HEK293 (cell line): ENCODE measurements at regions not wholly inside any gene's neighbourhood (a gene's known extent, or its start where the extent isn't known, plus 50 kb on each side); places are given as distances from the start of the nearest gene placed in this dataset.

Experiments
- CTCF ChIA-PET: fragments of 350-600 bp; formaldehyde crosslinking; extraction: SDS; loops from one replicate; lab custom pipeline; 2021; ENCODE audit warnings: antibody characterized with exemption; lab: Yijun Ruan, JAX
- POLR2A ChIA-PET: fragments of 300-600 bp; formaldehyde crosslinking; extraction: SDS; loops from one replicate; lab custom pipeline; 2020; ENCODE audit warnings: antibody characterized with exemption, inconsistent platforms; lab: Yijun Ruan, JAX
- H3K27ac ChIP-seq: fragments of 200-500 bp; sonication (Bioruptor generic); 2 replicates; pipeline ENCODE4 v1.5.1; 2014; ENCODE audit warnings: low read depth, low read length, control low read depth, inconsistent platforms; ENCODE audit errors: extremely low read depth
- H3K36me3 ChIP-seq, 2 experiments: fragments of 200-500 bp in 1 of 2; sonication (Bioruptor generic) in 1 of 2; 1 replicate in 1 of 2; 2 replicates in 1 of 2; pipeline ENCODE4 v1.5.1; 2014 to 2017; ENCODE audit warnings: inconsistent platforms in 2 of 2, low read length in 2 of 2; ENCODE audit not compliant: control insufficient read depth in 2 of 2, insufficient read depth in 1 of 2
- H3K4me1 ChIP-seq: fragments of 200-500 bp; sonication (Bioruptor generic); 2 replicates; pipeline ENCODE4 v1.5.1; 2014; ENCODE audit warnings: mild to moderate bottlenecking, low read length, inconsistent platforms; ENCODE audit not compliant: control insufficient read depth, insufficient read depth
- H3K4me3 ChIP-seq: 2 replicates; pipeline ENCODE4 v1.5.1; 2011; ENCODE audit warnings: low read depth, mild to moderate bottlenecking, control low read depth, low read length, moderate library complexity
- H3K9me3 ChIP-seq: fragments of 200-500 bp; sonication (Bioruptor generic); 2 replicates; pipeline ENCODE4 v1.5.1; 2014; ENCODE audit warnings: low read depth, low read length, inconsistent platforms; ENCODE audit not compliant: control insufficient read depth, insufficient read depth
- GLI2 ChIP-seq: fragments of 450-650 bp; formaldehyde crosslinking; IDR thresholded peaks from 2 replicates; pipeline ENCODE4; 2017; ENCODE audit warnings: missing biosample characterization, missing genetic modification characterization, low read depth, borderline replicate concordance
- OSR2 ChIP-seq: fragments of 450-650 bp; formaldehyde crosslinking; IDR thresholded peaks from 2 replicates; pipeline ENCODE4 v1.5.1; 2016; ENCODE audit warnings: missing biosample characterization, missing genetic modification characterization
- RBAK ChIP-seq: fragments of 450-650 bp; formaldehyde crosslinking; IDR thresholded peaks from 2 replicates; pipeline ENCODE4 v1.5.1; 2016; ENCODE audit warnings: missing biosample characterization, missing genetic modification characterization
- ZIC2 ChIP-seq: fragments of 450-650 bp; formaldehyde crosslinking; IDR thresholded peaks from 2 replicates; pipeline ENCODE4 v1.5.1; 2016; ENCODE audit warnings: missing biosample characterization, missing genetic modification characterization
- ZNF174 ChIP-seq: fragments of 450-650 bp; formaldehyde crosslinking; IDR thresholded peaks from 2 replicates; pipeline ENCODE4 v1.5.0; 2017; ENCODE audit warnings: missing biosample characterization, mild to moderate bottlenecking, missing genetic modification characterization
- ZNF175 ChIP-seq: fragments of 450-650 bp; formaldehyde crosslinking; IDR thresholded peaks from 2 replicates; pipeline ENCODE4 v1.5.1; 2016; ENCODE audit warnings: missing biosample characterization, missing genetic modification characterization
- ZNF214 ChIP-seq: fragments of 450-650 bp; formaldehyde crosslinking; IDR thresholded peaks from 2 replicates; pipeline ENCODE4 v1.5.1; 2017; ENCODE audit warnings: missing biosample characterization, mild to moderate bottlenecking, missing genetic modification characterization, borderline replicate concordance
- ZNF416 ChIP-seq: fragments of 450-650 bp; formaldehyde crosslinking; IDR thresholded peaks from 2 replicates; pipeline ENCODE4 v1.5.1; 2016; ENCODE audit warnings: missing biosample characterization, missing genetic modification characterization
- ZNF426 ChIP-seq: fragments of 450-650 bp; formaldehyde crosslinking; IDR thresholded peaks from 2 replicates; pipeline ENCODE4 v1.5.1; 2017; ENCODE audit warnings: missing biosample characterization, missing genetic modification characterization, mild to moderate bottlenecking, inconsistent platforms, moderate library complexity
- ZNF48 ChIP-seq: fragments of 450-650 bp; formaldehyde crosslinking; IDR thresholded peaks from 2 replicates; pipeline ENCODE4 v1.5.1; 2016; ENCODE audit warnings: missing biosample characterization, missing genetic modification characterization
- ZNF776 ChIP-seq: fragments of 450-650 bp; formaldehyde crosslinking; IDR thresholded peaks from 2 replicates; pipeline ENCODE4 v1.5.0; 2017; ENCODE audit warnings: missing biosample characterization, missing genetic modification characterization, borderline replicate concordance
- ZNF777 ChIP-seq: fragments of 450-650 bp; formaldehyde crosslinking; IDR thresholded peaks from 2 replicates; pipeline ENCODE4 v1.5.1; 2017; ENCODE audit warnings: missing biosample characterization, missing genetic modification characterization, borderline replicate concordance
- TF ChIP-seq, protein P1 (sequence below): fragments of 450-650 bp; formaldehyde crosslinking; IDR thresholded peaks from 2 replicates; pipeline ENCODE4 v1.5.1; 2016; ENCODE audit warnings: missing biosample characterization, missing genetic modification characterization
- TF ChIP-seq, protein P2 (sequence below): fragments of 450-650 bp; formaldehyde crosslinking; IDR thresholded peaks from 2 replicates; pipeline ENCODE4 v1.5.1; 2016; ENCODE audit warnings: missing biosample characterization, missing genetic modification characterization
- TF ChIP-seq, protein P3 (sequence below): fragments of 450-650 bp; formaldehyde crosslinking; IDR thresholded peaks from 2 replicates; pipeline ENCODE4 v1.5.1; 2016; ENCODE audit warnings: missing biosample characterization, missing genetic modification characterization
- TF ChIP-seq, protein P4 (sequence below): fragments of 450-650 bp; IDR thresholded peaks from 2 replicates; pipeline ENCODE4 v1.5.1; 2018; ENCODE audit warnings: missing biosample characterization, mild to moderate bottlenecking, missing genetic modification characterization
- TF ChIP-seq, protein P5 (sequence below): fragments of 450-650 bp; formaldehyde crosslinking; IDR thresholded peaks from 2 replicates; pipeline ENCODE4; 2016; ENCODE audit warnings: missing biosample characterization, missing genetic modification characterization
- TF ChIP-seq, protein P6 (sequence below): fragments of 450-650 bp; formaldehyde crosslinking; IDR thresholded peaks from 2 replicates; pipeline ENCODE4 v1.5.1; 2016; ENCODE audit warnings: missing biosample characterization, missing genetic modification characterization

DNA sequence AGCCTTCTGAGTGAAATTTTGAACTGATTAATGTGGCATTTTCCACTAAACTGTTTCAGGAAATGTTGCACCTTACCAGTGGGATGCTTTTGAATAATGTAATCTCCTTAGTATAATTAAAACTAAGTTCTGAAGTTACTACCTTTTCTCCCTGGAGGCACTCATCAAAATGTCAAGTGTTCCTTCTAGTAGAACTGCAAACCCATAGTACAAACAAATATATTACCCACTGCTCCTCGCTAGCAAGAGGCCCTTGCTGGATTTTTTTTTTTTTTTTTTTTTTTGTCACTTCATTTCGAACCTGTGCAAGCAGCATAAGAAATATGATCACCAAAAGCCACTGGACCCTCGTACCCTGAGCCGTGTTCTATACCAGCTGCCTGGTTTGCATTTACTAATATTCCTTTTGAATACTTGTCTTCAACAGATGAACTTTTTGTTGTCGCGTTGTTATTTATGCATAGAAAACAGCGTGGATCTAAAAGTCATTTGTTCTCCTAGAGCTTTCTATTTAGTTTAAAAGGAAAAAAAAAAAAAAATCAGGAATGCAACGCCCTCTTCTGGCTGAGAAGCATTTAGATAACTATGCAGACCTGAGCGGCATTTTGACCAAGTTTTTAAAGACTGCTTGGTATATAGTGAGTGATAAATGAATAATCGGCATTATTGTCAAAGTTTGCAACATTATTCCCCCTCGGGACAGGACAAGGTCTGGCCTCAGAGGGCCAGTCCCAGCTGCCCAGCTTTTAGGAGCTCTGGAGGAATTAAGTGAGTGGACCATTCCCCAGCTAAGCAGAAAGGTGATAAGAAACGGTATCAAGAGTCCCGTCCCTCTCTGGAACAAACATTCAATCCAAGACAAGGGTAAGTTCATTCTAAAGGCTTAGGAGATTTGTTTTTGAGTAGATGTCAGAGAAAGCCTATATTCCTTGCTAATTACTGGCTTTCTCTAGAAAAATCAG is 162.5 kb upstream of the KIF2A start (continued):
- TF ChIP-seq OSR2 (tag by site-specific recombination) (no peak), ZNF416 (tag by site-specific recombination) (no peak), ZNF777 (tag by site-specific recombination) (no peak), ZNF426 (no peak)
- TF ChIP-seq, protein P1, sequence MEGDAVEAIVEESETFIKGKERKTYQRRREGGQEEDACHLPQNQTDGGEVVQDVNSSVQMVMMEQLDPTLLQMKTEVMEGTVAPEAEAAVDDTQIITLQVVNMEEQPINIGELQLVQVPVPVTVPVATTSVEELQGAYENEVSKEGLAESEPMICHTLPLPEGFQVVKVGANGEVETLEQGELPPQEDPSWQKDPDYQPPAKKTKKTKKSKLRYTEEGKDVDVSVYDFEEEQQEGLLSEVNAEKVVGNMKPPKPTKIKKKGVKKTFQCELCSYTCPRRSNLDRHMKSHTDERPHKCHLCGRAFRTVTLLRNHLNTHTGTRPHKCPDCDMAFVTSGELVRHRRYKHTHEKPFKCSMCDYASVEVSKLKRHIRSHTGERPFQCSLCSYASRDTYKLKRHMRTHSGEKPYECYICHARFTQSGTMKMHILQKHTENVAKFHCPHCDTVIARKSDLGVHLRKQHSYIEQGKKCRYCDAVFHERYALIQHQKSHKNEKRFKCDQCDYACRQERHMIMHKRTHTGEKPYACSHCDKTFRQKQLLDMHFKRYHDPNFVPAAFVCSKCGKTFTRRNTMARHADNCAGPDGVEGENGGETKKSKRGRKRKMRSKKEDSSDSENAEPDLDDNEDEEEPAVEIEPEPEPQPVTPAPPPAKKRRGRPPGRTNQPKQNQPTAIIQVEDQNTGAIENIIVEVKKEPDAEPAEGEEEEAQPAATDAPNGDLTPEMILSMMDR: peak; percentile 41; the same call in 1 of the 2 replicates
- TF ChIP-seq, protein P2, sequence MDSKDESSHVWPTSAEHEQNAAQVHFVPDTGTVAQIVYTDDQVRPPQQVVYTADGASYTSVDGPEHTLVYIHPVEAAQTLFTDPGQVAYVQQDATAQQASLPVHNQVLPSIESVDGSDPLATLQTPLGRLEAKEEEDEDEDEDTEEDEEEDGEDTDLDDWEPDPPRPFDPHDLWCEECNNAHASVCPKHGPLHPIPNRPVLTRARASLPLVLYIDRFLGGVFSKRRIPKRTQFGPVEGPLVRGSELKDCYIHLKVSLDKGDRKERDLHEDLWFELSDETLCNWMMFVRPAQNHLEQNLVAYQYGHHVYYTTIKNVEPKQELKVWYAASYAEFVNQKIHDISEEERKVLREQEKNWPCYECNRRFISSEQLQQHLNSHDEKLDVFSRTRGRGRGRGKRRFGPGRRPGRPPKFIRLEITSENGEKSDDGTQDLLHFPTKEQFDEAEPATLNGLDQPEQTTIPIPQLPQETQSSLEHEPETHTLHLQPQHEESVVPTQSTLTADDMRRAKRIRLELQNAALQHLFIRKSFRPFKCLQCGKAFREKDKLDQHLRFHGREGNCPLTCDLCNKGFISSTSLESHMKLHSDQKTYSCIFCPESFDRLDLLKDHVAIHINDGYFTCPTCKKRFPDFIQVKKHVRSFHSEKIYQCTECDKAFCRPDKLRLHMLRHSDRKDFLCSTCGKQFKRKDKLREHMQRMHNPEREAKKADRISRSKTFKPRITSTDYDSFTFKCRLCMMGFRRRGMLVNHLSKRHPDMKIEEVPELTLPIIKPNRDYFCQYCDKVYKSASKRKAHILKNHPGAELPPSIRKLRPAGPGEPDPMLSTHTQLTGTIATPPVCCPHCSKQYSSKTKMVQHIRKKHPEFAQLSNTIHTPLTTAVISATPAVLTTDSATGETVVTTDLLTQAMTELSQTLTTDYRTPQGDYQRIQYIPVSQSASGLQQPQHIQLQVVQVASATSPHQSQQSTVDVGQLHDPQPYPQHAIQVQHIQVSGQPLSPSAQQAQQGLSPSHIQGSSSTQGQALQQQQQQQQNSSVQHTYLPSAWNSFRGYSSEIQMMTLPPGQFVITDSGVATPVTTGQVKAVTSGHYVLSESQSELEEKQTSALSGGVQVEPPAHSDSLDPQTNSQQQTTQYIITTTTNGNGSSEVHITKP (tag by site-specific recombination): no peak

DNA sequence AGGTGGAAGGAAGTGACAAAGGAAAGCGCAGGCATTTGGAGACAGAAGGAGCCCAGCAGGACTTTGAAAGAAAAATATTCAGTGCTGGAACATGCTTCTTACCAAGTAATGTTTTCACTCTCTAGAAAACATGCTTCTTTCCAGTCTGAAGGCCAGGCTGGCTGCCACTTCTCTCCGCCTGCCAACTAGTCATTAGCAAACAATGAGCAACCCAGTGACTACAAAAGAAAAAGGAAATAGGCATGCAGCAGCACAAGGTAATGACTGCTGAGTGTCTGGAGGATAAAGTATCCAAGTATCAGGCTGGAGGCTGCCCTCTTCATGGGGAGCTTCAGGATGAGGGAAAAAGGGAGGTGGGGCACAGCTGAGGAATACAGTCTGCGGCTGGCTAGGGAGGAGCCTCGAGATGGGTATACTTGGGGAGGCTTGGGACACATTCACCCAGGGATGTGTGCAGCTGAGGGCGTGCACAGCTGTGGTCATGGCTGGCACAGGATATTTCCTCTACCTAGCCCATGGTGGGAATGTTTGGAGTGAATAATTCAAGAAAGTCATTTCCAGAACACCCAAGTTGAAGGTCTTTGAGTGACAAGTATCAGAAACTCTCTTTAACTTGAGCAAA is 161.5 kb upstream of the KIF2A start:
- no peak overlapping the region for H3K27ac ChIP-seq
- no peaks in the 10 kb centered on the region for H3K9me3 ChIP-seq
- POLR2A ChIA-PET: no interaction called here
- H3K4me3 ChIP-seq: no peak overlapping the region
- TF ChIP-seq ZNF48 (tag by site-specific recombination) (no peak), ZIC2 (tag by site-specific recombination) (no peak), ZNF214 (tag by site-specific recombination) (no peak), RBAK (no peak), ZNF175 (no peak), ZNF174 (tag by site-specific recombination) (no peak), ZNF776 (tag by site-specific recombination) (no peak), GLI2 (tag by site-specific recombination) (no peak)
- TF ChIP-seq, protein P3, sequence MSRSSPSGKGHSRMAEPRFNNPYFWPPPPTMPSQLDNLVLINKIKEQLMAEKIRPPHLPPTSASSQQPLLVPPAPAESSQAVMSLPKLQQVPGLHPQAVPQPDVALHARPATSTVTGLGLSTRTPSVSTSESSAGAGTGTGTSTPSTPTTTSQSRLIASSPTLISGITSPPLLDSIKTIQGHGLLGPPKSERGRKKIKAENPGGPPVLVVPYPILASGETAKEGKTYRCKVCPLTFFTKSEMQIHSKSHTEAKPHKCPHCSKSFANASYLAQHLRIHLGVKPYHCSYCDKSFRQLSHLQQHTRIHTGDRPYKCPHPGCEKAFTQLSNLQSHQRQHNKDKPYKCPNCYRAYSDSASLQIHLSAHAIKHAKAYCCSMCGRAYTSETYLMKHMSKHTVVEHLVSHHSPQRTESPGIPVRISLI: no peak
- TF ChIP-seq, protein P4, sequence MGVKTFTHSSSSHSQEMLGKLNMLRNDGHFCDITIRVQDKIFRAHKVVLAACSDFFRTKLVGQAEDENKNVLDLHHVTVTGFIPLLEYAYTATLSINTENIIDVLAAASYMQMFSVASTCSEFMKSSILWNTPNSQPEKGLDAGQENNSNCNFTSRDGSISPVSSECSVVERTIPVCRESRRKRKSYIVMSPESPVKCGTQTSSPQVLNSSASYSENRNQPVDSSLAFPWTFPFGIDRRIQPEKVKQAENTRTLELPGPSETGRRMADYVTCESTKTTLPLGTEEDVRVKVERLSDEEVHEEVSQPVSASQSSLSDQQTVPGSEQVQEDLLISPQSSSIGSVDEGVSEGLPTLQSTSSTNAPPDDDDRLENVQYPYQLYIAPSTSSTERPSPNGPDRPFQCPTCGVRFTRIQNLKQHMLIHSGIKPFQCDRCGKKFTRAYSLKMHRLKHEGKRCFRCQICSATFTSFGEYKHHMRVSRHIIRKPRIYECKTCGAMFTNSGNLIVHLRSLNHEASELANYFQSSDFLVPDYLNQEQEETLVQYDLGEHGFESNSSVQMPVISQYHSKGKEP (tag by site-specific recombination): no peak
- TF ChIP-seq, protein P5, sequence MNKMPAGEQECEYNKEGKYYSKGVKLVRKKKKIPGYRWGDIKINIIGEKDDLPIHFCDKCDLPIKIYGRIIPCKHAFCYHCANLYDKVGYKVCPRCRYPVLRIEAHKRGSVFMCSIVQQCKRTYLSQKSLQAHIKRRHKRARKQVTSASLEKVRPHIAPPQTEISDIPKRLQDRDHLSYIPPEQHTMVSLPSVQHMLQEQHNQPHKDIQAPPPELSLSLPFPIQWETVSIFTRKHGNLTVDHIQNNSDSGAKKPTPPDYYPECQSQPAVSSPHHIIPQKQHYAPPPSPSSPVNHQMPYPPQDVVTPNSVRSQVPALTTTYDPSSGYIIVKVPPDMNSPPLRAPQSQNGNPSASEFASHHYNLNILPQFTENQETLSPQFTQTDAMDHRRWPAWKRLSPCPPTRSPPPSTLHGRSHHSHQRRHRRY: no peak
- TF ChIP-seq, protein P6, sequence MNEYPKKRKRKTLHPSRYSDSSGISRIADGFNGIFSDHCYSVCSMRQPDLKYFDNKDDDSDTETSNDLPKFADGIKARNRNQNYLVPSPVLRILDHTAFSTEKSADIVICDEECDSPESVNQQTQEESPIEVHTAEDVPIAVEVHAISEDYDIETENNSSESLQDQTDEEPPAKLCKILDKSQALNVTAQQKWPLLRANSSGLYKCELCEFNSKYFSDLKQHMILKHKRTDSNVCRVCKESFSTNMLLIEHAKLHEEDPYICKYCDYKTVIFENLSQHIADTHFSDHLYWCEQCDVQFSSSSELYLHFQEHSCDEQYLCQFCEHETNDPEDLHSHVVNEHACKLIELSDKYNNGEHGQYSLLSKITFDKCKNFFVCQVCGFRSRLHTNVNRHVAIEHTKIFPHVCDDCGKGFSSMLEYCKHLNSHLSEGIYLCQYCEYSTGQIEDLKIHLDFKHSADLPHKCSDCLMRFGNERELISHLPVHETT (tag by site-specific recombination): no peak
- TF ChIP-seq, all 188 proteins: peak for 0
- Histone ChIP-seq H3K36me3 (no peaks in the 10 kb centered on the region), H3K4me1 (no peaks in the 10 kb centered on the region)
- CTCF ChIA-PET: interaction anchor here (0.6 to 1.4 kb wide), 10 partner anchors 12 to 227 kb away, joined by 3 to 6 read pairs (median 4); no protein-coding TSS in a partner anchor
